ENCODE measurements at regions not wholly inside any gene's neighbourhood (a gene's known extent, or its start where the extent isn't known, plus 50 kb on each side); places are given as distances from the start of the nearest gene placed in this dataset.
"Not testable (repeated sequence)": the region's sequence is repeated elsewhere in the genome, so short reads cannot be mapped to it uniquely, and the experiment has no call there.

DNA sequence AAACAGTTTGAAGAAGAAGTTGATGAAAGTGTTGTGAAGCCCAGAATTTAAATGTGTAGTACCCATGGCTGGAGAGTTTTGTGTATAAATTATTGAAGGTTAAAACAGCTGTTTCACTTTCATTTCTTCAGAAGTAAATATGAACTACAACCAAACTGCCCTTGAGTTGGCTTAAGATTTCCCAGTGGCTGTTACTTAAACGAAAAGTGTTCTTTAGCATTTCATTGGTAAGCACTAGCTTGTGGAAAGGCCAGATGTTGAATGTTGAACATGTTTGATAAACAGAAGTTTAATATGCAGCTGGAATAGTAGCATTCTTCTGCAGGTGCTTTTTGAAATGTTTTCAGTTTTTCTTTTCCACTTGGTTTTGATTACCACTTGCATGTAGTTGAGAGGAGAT, 83.2 kb upstream of the TNRC6B start:
- no peaks in the 10 kb centered on the region for H3K4me1 ChIP-seq (replicated peaks)
- intact Hi-C loops (cut with DNase I): no loop called here
- H3K9me3 ChIP-seq: no peaks in the 10 kb centered on the region
- H3K27me3 ChIP-seq (replicated peaks; ENCODE audit: insufficient read depth): no peaks in the 10 kb centered on the region
- DNase-seq (ENCODE audit: low spot score): no peak
- 35% methylated on average over 1 of the region's 1 CpG for WGBS
- H3K27ac ChIP-seq: no peak overlapping the region
- TF ChIP-seq, protein P1, sequence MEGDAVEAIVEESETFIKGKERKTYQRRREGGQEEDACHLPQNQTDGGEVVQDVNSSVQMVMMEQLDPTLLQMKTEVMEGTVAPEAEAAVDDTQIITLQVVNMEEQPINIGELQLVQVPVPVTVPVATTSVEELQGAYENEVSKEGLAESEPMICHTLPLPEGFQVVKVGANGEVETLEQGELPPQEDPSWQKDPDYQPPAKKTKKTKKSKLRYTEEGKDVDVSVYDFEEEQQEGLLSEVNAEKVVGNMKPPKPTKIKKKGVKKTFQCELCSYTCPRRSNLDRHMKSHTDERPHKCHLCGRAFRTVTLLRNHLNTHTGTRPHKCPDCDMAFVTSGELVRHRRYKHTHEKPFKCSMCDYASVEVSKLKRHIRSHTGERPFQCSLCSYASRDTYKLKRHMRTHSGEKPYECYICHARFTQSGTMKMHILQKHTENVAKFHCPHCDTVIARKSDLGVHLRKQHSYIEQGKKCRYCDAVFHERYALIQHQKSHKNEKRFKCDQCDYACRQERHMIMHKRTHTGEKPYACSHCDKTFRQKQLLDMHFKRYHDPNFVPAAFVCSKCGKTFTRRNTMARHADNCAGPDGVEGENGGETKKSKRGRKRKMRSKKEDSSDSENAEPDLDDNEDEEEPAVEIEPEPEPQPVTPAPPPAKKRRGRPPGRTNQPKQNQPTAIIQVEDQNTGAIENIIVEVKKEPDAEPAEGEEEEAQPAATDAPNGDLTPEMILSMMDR (IDR thresholded peaks at IDR 0.05): no peak
- TF ChIP-seq POLR2AphosphoS5 (IDR thresholded peaks at IDR 0.05) (no peak), POLR2A (IDR thresholded peaks at IDR 0.05) (no peak)
- no peak overlapping the region for H3K4me3 ChIP-seq
- H3K36me3 ChIP-seq: no peaks in the 10 kb centered on the region

DNA sequence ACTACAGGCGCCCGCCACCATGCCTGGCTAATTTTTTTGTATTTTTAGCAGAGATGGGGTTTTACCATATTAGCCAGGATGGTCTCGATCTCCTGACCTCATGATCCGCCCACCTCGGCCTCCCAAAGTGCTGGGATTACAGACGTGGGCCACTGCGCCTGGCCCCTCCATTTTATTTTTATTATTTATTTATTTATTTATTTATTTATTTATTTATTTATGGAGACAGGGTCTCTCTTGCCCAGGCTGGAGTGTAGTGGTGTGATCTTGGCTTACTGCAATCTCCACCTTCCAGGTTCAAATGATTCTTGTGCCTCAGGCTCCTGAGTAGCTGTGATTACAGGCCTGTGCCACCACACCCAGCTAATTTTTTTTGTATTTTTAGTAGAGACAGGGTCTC, 77.8 kb upstream of the TNRC6B start:
- 98% methylated on average over 7 of the region's 7 CpGs for WGBS
- H3K27me3 ChIP-seq (replicated peaks; ENCODE audit: insufficient read depth); intact Hi-C loops (cut with DNase I); H3K36me3 ChIP-seq; DNase-seq (ENCODE audit: low spot score); H3K4me1 ChIP-seq (replicated peaks); H3K4me3 ChIP-seq; H3K27ac ChIP-seq; H3K9me3 ChIP-seq: not testable (repeated sequence)

- no peaks in the 10 kb centered on the region for H3K27me3 ChIP-seq (replicated peaks; ENCODE audit: insufficient read depth)
- no peaks in the 10 kb centered on the region for H3K9me3 ChIP-seq
- no peak overlapping the region for H3K4me3 ChIP-seq
- intact Hi-C loops (cut with DNase I): no loop called here
- DNase-seq (ENCODE audit: low spot score): no peak
- TF ChIP-seq POLR2AphosphoS5 (IDR thresholded peaks at IDR 0.05) (no peak), POLR2A (IDR thresholded peaks at IDR 0.05) (no peak)
- TF ChIP-seq, protein P1 (IDR thresholded peaks at IDR 0.05): no peak
- H3K36me3 ChIP-seq: no peaks in the 10 kb centered on the region
- peaks cover 15% of the 10 kb centered on the region for H3K4me1 ChIP-seq (replicated peaks)
- no peak overlapping the region for H3K27ac ChIP-seq
- 93% methylated on average over 3 of the region's 3 CpGs for WGBS
Observed at GRCh38 chr22:40105755-40106154, 72.0 kb upstream of the TNRC6B start.

DNA sequence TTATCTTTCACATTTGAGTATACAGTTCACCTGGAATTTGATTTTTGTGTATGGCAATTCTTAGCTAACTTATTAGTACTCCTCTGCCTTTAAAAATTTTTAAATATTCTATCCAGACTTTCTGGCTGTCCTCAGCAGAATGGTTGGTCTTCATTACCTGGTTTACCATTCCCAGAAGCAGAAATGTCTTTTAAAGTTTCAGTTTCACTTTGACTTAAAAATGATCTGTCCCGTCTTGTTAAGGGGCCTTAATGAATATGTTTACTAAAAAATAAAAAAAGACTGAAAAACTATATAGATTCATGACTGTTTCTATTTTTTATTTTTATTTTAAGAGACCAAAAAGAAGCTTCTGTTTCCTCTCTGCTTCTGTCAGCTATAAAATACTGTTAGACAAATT, 70.5 kb upstream of the TNRC6B start:
- DNase-seq (ENCODE audit: low spot score): no peak
- H3K4me1 ChIP-seq (replicated peaks): peaks cover 20% of the 10 kb centered on the region
- no peaks in the 10 kb centered on the region for H3K27me3 ChIP-seq (replicated peaks; ENCODE audit: insufficient read depth)
- intact Hi-C loops (cut with DNase I): no loop called here
- H3K4me3 ChIP-seq: peak overlapping the region; percentile 7 to 18
- no peaks in the 10 kb centered on the region for H3K36me3 ChIP-seq
- H3K27ac ChIP-seq: peak overlapping the region; percentile 71 to 73
- WGBS: 5% methylated on average over 1 of the region's 1 CpG
- H3K9me3 ChIP-seq: no peaks in the 10 kb centered on the region
- TF ChIP-seq POLR2AphosphoS5 (IDR thresholded peaks at IDR 0.05): no peak
- no peak for TF ChIP-seq POLR2A (IDR thresholded peaks at IDR 0.05)
- TF ChIP-seq, protein P1 (IDR thresholded peaks at IDR 0.05): no peak

GRCh38 chr22:40107851-40108378, 69.8 kb upstream of the TNRC6B start:
- 14% methylated on average over 6 of the region's 6 CpGs for WGBS
- Histone ChIP-seq H3K36me3 (no peaks in the 10 kb centered on the region), H3K27ac (peak overlapping the region; percentile 71 to 73), H3K9me3 (no peaks in the 10 kb centered on the region), H3K4me1 (replicated peaks) (peaks cover 20% of the 10 kb centered on the region), H3K4me3 (peak overlapping the region; percentile 7 to 18), H3K27me3 (replicated peaks; ENCODE audit: insufficient read depth) (no peaks in the 10 kb centered on the region)
- TF ChIP-seq, protein P1 (IDR thresholded peaks at IDR 0.05): no peak
- TF ChIP-seq POLR2A (IDR thresholded peaks at IDR 0.05) (no peak), POLR2AphosphoS5 (IDR thresholded peaks at IDR 0.05) (peak; percentile 79)
- intact Hi-C loops (cut with DNase I): no loop called here
- peak; percentile 56 for DNase-seq (ENCODE audit: low spot score)

All from prostate gland (tissue), 2 donors.